ENCODE measurements at regions not wholly inside any gene's neighbourhood (a gene's known extent, or its start where the extent isn't known, plus 50 kb on each side); places are given as distances from the start of the nearest gene placed in this dataset.
"Not testable (repeated sequence)": the region's sequence is repeated elsewhere in the genome, so short reads cannot be mapped to it uniquely, and the experiment has no call there.

DNA sequence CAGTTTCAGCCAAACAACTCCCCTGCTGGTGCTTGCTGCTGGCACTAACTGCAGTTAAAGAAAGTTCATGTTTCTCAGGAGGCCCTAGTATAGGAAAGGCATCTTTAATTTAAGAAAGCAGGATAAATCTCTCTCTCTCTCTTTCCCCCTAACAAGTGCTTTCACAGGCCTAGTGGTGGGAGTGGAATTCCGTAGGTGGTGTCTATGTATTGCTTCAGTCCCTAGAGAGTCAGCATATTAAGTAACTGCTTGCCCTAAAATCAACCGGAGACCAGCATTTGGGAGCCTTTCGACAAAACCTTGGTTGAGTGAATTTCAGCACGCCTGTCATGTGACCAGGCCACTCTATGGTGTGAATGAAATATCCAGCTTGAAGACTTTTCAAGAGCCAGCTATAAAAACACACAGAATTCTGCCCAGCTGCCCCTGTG, 169.2 kb upstream of the TGFBR2 start:
- DNase-seq (ENCODE audit: low spot score) = no peak

DNA sequence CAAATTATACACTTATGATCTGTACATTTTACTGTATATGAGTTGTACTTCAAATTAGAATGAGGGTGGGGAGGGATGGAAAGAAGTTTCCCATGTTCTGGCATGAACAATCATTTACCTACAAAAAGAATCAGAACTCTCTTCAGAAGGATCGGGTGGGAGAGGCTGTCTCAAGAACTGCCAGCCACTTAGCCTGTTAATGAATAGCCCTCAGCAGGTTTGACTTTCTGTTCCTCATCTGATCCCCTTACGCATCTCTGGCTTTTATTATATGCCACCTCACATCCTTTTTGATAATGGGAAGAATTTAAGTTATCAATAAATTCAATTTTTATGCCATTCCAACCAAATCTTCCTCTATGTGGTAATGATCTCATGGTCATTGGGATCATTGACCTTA, 168.3 kb upstream of the TGFBR2 start:
- no peak for DNase-seq (ENCODE audit: low spot score)

DNA sequence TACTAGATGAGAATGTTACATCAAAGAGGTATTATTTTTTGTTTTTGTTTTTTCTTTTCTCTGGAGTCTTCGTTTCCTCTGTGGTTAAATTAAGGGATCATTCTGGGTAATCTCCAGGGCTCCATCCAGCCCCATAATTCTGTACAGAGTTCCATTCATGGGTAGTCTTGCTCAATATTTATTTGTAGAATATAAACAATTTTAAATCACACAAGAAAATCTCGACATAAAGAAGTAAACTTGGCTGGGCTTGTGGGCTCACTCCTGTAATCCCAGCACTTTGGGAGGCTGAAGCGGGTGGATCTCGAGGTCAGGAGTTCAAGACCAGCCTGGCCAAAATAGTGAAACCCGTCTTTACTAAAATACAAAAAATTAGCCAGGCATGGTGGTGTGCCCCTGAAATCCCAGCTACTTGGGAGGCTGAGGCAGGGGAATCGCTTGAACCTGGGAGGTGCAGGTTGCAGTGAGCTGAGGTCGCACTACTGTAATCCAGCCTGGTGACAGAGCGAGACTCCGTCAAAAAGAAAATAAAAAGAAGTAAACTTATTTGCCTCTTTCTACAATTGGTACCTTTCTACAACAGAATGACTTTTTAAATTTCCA, 166.8 kb upstream of the TGFBR2 start:
- DNase-seq (ENCODE audit: low spot score) = no peak

DNA sequence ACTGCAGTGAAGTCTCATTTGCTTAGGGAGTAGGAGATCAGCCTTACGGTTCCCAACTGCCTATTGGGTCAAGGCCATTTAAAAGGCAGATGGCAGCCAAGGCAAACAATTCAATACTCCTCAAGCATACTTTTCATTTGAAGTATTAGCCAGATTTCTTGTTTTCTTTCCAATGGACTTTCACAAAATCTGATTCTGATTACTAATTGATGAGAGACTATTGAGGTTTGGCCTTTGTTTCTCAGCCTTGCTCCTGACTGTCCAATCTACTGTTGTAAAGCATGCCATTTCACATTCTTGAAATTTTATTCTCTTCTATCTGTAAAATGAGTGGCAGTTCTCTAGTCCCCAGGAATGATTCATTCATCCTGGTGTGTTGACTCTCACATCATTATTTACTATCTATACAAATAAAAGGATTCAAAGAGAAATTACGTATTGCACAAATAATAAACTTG, 166.2 kb upstream of the TGFBR2 start:
- DNase-seq (ENCODE audit: low spot score) = no peak

DNA sequence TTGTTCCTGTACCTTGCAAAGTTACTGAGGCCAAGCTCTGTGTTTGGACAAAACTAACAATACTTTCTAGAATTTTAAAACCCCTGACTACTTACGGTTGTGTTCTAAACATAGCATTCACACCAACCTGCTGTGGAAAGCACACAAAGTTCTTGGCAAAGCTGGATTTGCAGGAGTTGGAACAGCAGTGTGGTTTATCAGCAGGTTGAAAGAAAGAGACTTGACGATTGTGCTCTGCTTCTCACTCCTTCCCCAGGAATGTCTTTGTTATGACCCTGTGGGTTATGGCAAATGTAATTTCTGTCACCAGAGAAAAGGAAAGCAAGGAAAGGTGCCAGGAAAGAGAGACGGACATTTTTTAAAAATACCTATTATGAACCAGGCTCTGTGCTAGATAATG, 165.5 kb upstream of the TGFBR2 start:
- DNase-seq (ENCODE audit: low spot score) = no peak

DNA sequence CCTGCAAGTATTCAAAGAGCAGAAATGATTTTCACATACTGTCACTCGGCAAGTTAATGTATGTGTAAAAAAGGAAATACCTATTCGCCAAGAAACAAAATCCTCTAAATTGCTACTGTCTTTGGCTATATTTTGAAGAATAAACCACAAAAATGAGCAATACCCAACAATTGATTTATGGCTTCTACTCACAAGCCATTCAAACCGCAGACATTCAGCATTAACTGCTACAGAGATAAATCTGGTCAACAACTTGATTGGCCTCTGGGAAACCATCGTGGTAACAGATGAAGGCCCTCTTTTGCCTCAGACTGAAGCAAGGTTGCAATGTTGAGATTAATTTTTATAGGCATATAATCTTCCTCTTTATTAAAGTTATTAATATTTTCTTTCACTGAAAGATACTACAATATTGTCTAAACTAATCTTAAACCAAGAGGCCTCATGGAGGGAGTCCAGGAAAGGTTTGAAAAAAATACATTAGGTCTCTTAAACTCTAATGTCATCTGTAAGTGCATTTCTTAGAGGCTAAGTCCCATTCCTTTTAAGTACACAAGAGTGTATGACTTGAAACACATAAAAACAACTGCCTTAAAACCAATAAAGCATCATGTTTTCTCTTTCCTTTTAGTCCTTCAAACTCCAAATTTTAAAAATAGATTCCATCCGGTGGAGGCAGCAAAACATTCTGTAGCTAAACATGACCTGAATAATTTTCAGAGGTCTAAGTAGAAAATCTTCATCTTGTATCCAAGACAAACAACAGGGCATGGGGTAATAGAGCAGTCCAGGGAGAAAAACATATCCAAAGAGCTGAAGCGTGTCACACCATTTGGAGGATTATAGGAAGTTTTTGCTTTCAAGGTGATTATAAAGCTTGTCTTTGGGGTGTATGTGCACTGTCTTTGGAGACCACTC, 162.4 kb upstream of the TGFBR2 start:
- DNase-seq (ENCODE audit: low spot score) = no peak

DNA sequence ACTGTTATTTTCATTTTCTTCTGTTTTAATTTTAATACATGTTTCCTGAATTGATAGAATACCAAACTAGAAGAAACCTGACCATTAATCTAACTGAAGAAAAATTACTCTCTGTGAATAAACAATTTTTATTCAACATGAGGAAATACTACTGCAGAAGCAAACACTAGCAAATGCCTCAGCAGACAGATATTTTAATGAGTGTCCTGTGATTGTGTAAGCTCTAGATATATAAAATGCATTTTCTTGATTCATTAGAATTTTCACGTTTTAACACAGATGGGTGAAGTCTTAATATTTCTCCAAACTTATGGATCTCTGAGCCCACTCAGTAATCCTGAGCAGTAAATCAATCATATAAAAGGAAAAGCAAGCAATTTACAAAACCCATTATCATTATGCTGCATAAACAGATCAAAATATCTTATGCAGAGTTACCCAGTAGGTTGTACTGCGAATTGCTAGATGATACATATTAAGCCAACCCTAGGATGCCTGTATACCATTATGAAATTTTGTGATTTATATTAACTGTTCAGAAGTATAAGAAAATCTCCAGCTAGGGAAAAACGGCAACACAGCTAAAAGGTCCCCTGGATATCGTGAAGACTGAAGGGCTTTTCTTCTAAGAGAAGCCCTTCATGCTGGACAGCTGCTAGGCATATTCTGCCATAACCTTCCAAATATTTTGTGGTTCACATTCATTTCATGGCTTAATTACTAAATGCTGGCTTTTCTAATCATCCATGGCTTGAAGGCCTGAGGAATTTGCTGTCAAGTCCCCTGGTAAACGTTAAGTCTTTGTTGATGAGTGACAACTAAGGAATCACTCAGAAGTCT, 157.7 kb upstream of the TGFBR2 start:
- DNase-seq (ENCODE audit: low spot score) = no peak

DNA sequence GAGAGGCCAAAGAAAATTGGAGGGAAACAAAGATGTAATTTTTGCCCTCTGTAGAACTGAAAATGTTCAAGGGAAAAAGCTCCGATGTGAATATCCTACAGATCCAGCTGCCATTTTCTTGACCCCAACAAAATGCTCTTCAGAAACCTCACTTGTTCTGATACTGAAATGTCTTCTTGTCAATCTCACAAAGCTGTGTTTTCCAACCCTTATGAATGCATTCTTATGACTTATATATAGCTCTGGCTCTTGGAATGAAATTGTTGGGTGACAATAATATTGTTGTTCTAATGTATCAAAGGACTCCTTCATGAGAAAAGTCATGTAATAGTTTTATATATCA, 157.1 kb upstream of the TGFBR2 start:
- DNase-seq (ENCODE audit: low spot score) = no peak

DNA sequence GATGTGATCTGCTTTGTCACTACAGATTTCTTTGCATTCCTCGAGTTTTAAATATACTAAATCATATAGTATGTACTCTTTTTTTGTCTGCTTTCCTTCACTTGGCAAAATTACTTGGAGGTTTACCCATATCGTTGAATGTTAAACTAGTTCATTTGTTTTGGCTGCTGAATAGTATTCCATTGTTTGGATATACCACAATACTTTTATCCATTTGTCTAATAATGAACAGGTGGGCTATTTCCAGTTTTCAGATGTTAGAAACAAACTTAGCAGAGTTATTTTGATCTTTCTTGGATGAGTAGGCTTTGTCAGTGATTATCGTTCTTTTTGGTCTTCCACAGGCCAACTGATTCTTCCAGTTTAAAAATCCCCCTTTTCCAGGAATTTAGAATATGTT, 154.0 kb upstream of the TGFBR2 start:
- no peak for DNase-seq (ENCODE audit: low spot score)

DNA sequence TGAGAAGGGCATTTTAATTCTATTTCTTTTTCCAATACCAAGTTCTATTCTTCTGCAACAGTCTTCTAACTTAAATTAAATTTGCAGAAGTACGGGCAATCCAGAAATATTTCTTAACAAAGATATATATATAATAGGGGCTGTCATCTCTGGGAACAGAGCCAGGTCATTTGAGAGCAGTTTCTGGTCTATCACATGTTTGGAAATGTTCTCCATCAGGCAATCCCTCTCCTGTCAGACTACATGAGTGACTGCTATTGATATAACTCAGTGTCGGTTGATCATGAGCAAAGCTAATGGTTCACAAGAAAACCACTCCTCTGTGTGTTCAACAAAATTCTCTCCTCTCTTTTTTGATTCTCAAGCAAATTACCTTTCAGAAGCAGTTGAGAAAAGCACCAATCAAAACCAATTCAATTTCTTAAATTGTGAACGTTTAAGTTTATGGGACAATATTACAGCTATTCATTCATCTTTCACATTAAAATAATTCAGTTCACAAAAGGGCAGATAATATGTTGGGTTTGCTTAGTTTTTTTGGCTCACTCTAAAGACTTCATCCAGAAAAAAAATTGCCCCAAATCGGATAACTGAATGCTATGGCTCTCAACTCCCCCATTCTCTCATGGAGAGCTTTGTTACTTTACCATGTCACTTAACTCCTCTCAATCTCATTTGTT, 152.9 kb upstream of the TGFBR2 start:
- no peak for DNase-seq (ENCODE audit: low spot score)

DNA sequence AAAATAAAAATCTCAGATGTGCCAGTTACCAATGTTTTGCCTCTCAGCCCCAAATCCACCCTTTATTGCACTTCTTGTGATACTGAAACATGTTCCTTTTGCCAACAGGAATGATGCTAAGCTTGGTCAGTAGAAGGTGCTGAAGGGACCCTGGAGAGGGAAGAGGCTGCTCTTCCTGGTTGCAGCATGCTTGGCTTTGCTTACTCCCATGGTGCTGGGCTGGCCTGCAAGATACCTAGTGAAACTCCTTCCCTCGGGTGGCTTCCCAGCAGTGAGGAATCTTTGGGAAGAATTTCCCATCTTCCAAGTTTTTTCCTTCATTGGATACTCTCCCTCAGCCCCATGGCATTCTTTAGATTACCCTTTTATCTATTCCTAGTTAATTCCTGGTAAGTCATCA, 151.8 kb upstream of the TGFBR2 start:
- no peak for DNase-seq (ENCODE audit: low spot score)

DNA sequence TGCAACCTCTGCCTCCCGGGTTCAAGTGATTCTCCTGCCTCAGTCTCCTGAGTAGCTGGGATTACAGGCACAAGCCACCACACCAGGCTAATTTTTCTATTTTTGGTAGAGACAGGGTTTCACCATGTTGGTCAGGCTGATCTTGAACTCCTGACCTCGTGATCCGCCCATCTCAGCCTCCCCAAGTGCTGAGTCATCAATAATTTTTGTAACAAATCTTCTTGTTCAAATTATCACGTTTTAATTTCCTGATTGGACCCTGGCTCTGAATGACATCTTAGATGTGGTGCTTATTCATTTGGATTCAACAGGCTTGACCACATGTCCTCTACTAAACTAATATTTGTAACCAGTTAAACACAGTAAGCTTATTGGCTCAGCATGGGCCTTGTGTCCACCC, 151.3 kb upstream of the TGFBR2 start:
- not testable (repeated sequence) for DNase-seq (ENCODE audit: low spot score)

DNA sequence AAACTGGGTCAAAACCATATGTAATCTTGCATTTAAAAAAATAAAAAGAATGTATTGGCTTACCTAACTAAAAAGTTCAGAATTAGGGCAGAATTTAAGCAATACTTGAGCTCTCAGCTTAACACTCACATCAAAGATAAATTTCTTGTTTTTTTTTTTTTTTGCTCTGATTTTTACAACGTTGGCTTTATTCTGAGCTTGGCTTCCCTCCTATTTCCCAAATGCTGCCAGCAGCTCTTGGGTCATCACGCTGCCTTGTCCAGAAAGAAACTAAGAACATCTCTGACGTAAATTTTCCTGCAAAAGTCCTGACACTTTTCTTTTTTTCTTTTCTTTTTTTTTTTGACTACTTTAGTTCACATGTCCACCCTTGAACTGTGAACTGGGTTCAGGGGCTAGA, 150.6 kb upstream of the TGFBR2 start:
- DNase-seq (ENCODE audit: low spot score) = no peak

DNA sequence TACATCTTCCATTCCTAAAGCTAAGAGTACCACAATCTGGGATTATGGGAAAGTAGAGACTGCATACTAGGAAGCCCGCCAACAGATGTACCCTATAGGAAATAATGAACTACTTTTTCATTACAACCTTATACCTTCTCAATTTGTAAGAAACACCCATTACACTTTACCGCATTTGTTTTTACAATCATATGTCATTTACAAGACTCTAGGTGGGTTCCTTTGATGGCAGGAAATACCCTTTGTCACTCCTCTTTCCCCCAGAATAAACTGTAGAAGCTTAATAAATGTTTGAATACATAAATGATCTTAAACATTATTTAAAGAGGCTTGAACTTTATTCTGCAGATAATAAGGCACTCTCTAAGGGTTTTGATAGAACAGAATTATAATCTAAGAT, 150.1 kb upstream of the TGFBR2 start:
- no peak for DNase-seq (ENCODE audit: low spot score)

DNA sequence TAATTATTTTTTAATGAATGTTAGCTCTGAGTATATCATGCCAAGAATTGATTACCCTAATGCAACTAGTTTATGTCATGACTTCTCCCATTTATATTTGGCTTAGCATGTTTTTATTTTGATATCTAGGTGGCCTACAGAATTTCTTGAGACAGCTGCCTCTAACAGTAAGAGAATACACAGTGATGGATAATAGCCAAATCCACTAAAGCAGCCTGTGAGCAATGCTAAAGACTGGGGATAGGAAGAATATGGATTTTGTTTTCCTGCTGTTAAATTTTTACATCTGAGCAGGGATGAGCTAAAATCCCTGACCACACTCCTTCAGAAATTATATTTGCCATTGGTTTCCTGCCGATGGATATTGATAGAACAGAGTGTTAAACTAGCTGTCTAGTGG, 149.3 kb upstream of the TGFBR2 start:
- DNase-seq (ENCODE audit: low spot score) = no peak

DNA sequence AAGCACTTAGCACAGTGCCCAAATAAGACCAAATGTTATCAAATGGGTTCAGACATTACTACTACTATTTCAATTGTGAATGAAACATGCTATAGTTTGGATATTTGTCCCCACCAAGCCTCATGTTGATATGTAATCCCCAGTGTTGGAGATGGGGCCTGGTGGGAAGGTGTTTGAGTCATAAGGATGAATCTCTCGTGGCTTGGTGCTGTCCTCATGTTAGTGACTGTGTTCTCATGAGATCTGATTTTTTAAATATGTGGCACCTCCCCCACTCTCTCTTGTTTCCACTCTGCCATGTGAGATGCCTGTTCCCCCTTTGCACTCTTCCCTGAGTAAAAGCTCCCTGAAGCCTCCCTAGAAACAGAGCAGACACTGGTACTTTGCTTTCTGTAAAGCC, 148.7 kb upstream of the TGFBR2 start:
- no peak for DNase-seq (ENCODE audit: low spot score)

DNA sequence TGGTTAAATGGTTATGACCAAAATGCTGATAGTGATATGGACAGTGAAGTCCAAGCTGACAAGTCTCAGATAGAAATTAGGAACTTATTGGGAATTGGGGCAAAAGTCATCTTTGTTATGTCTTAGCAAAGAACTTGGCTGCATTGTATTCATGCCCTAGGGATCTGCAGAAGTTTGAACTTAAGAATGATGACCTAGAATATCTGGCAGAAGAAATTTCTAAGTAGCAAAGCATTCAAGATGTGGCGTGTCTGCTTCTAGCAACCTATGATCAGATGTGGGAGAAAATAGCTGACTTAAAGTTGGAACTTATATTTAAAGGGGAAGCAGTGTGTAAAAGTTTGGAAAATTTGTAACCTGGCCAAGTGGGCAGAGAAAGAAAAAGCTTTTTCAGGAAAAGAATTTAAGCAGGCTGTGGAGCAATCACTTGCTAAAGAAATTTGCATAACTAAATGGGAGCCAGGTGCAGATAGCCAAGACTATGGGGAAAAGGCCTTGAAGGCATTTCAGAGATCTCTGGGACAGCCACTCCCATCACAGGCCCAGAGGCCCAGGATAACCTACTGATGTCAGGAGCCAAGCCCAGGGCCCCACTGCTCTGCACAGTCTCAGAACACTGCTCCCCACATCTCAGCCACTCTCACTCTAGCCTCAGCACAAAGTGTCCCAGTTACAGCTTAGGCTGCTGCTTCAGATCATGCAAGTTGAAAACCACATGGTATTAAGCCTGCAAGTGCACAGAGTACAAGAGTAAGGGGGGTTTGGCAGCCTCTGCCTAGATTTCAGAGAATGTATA, 147.8 kb upstream of the TGFBR2 start:
- no peak for DNase-seq (ENCODE audit: low spot score)

DNA sequence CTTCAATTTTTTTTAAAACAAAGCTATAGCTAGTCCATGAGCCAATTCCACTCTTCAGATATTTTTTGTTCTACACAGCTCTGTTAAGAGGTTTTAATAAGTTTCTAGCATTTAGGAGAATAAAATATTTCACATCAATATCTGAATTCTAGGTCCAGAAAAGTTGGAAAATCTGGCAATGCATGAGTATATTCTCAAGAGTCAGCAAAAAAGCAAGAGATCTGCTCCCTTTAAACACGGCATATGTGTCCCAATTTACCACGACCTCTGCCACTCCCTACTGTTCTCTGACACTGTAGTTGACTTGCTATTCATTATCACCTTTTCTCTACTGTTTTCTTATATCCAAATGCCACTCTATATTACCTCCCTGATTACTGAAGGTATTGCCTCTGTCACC, 145.1 kb upstream of the TGFBR2 start:
- DNase-seq (ENCODE audit: low spot score) = no peak

DNA sequence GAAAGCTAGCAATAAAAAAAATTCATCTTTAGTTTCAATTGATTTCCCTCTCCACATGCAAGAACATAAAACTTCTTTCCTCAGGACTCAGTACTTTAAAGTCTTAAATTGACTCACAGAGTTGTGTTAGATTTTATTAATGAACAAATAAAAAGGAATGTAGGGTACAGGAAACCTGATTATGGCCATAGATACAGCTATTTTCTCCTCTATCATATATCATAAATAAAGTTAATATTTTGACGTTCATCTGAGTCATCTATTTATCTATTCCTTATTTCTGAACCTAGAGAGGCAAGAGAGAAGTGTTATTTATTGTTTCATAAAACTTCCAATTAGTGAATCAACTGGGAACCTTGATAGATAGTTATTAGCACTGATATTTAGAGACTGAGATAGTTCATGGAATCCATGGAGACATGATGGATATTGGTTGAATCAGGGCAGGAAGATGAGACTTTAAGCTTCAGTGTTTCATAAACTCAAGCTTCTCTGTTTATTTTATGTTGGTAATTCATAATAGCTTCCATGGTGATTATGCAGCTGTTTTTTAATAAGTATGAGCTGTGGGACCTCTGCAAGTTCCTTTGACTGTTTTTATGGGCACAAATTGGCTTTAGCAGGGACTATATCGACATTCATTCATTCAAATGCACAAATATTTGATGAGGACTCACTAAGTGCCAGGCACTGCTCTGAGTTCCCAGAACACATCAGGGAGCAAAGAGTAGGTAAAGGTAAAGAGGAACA, 143.5 kb upstream of the TGFBR2 start:
- no peak for DNase-seq (ENCODE audit: low spot score)

DNA sequence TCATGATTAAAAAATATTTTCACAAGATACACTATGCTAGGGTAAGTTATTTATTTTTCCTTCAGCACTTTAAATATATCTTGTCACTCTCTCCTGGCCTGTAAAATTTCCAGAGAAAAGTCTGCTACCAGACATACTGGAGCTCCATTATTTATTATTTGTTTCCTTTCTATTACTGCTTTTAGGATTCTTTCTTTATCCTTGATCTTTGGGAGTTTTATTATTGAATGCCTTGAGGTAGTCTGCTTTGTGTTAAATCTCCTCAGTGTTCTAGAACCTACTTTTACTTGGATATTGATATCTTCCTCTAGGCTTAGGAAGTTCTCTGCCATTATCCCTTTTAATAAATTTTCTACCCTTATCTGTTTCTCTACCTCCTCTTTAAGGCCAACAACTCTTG, 142.0 kb upstream of the TGFBR2 start:
- no peak for DNase-seq (ENCODE audit: low spot score)

Measured in HT-29 (cell line).